Trophoblast cell (in vitro differentiated cells and primary cell): ENCODE measurements at regions not wholly inside any gene's neighbourhood (a gene's known extent, or its start where the extent isn't known, plus 50 kb on each side); places are given as distances from the start of the nearest gene placed in this dataset.

ENCODE experiments used
- DNase-seq, 2 donors: peaks; one replicate each; pipeline ENCODE4 v3.0.0-alpha.2; 2016
- H2AFZ ChIP-seq: 2 replicates; pipeline ENCODE4 v1.6.1; 2013; ENCODE audit warnings: low read length, moderate library complexity, mild to moderate bottlenecking; ENCODE audit not compliant: insufficient read depth, poor library complexity
- H2AK5ac ChIP-seq: 2 replicates; pipeline ENCODE4 v1.6.1; 2013; ENCODE audit warnings: mild to moderate bottlenecking, low read length
- H2BK120ac ChIP-seq: 2 replicates; pipeline ENCODE4 v1.6.1; 2013; ENCODE audit warnings: low read length, mild to moderate bottlenecking, moderate library complexity; ENCODE audit not compliant: insufficient read depth, poor library complexity
- H2BK12ac ChIP-seq: 2 replicates; pipeline ENCODE4 v1.6.1; 2013; ENCODE audit warnings: mild to moderate bottlenecking, low read length, moderate library complexity
- H2BK5ac ChIP-seq: 2 replicates; pipeline ENCODE4 v1.6.1; 2013; ENCODE audit warnings: low read length, low read depth, moderate library complexity, mild to moderate bottlenecking; ENCODE audit not compliant: poor library complexity
- H3K14ac ChIP-seq: 2 replicates; pipeline ENCODE4 v1.6.1; 2013; ENCODE audit warnings: mild to moderate bottlenecking, low read length
- H3K18ac ChIP-seq: 2 replicates; pipeline ENCODE4 v1.6.1; 2013; ENCODE audit warnings: mild to moderate bottlenecking, low read length
- H3K23ac ChIP-seq: 2 replicates; pipeline ENCODE4 v1.6.1; 2013; ENCODE audit warnings: low read length
- H3K27ac ChIP-seq: 2 replicates; pipeline ENCODE4 v1.5.1; 2013; ENCODE audit warnings: low read depth, mild to moderate bottlenecking, inconsistent platforms, low read length, moderate library complexity
- H3K27me3 ChIP-seq: 2 replicates; pipeline ENCODE4 v1.6.1; 2013; ENCODE audit warnings: inconsistent platforms, mild to moderate bottlenecking, low read length, moderate library complexity; ENCODE audit not compliant: insufficient read depth
- H3K36me3 ChIP-seq, 2 experiments: 1 replicate in 1 of 2; 2 replicates in 1 of 2; pipeline ENCODE4 v1.6.1; 2013; ENCODE audit warnings: low read length in 2 of 2, mild to moderate bottlenecking in 2 of 2, moderate library complexity in 1 of 2; ENCODE audit not compliant: insufficient read depth in 2 of 2, control insufficient read depth in 1 of 2
- H3K4ac ChIP-seq: 2 replicates; pipeline ENCODE4 v1.6.1; 2013; ENCODE audit warnings: low read depth, mild to moderate bottlenecking, low read length, moderate library complexity
- H3K4me1 ChIP-seq, 2 experiments: 1 replicate in 1 of 2; 2 replicates in 1 of 2; pipeline ENCODE4 v1.6.1; 2013; ENCODE audit warnings: low read length in 2 of 2, mild to moderate bottlenecking in 2 of 2, moderate library complexity in 1 of 2; ENCODE audit not compliant: insufficient read depth in 2 of 2, control insufficient read depth in 1 of 2
- H3K4me2 ChIP-seq: 2 replicates; pipeline ENCODE4 v1.6.1; 2013; ENCODE audit warnings: inconsistent platforms, mild to moderate bottlenecking, low read length, moderate library complexity
- H3K4me3 ChIP-seq: 2 replicates; pipeline ENCODE4 v1.5.1; 2013; ENCODE audit warnings: mild to moderate bottlenecking, low read depth, low read length, inconsistent platforms
- H3K79me1 ChIP-seq: one replicate; pipeline ENCODE4 v1.6.1; 2013; ENCODE audit warnings: low read length
- H3K79me2 ChIP-seq: 2 replicates; pipeline ENCODE4 v1.6.1; 2013; ENCODE audit warnings: low read length, mild to moderate bottlenecking; ENCODE audit not compliant: control insufficient read depth, insufficient read depth, poor library complexity
- H3K9ac ChIP-seq: 2 replicates; pipeline ENCODE4 v1.6.1; 2013; ENCODE audit warnings: mild to moderate bottlenecking, low read length
- H3K9me3 ChIP-seq: 2 replicates; pipeline ENCODE4 v1.6.1; 2013; ENCODE audit warnings: low read depth, mild to moderate bottlenecking, control low read depth, inconsistent platforms, low read length; ENCODE audit not compliant: insufficient read depth
- H4K12ac ChIP-seq: 2 replicates; pipeline ENCODE4 v1.6.1; 2013; ENCODE audit warnings: low read depth, mild to moderate bottlenecking, low read length, moderate library complexity
- H4K8ac ChIP-seq: 2 replicates; pipeline ENCODE4 v1.6.1; 2013; ENCODE audit warnings: low read depth, mild to moderate bottlenecking, low read length, moderate library complexity
- H4K91ac ChIP-seq: one replicate; pipeline ENCODE4 v1.6.1; 2013; ENCODE audit warnings: low read depth, mild to moderate bottlenecking, low read length, moderate library complexity
- WGBS: extraction: QIAGEN DNeasy Blood & Tissue Kit; methylation state at CpG from one replicate; pipeline ENCODE4 v1.1.7; 2013; ENCODE audit warnings: missing lambda C conversion rate; ENCODE audit not compliant: insufficient read length, insufficient coverage; ENCODE audit errors: extremely low coverage; 5-methylcytosine and 5-hydroxymethylcytosine counted together

- H4K91ac ChIP-seq, result no peak overlapping the region
- no peak overlapping the region for H3K18ac ChIP-seq
- no peaks in the 10 kb centered on the region for H3K79me2 ChIP-seq
- DNase-seq, result no peak
- no peak overlapping the region for H3K4ac ChIP-seq
- WGBS, result no CpG with 5 or more reads among the region's 4 CpGs
- no peak overlapping the region for H3K4me2 ChIP-seq
- H3K4me3 ChIP-seq, result no peak overlapping the region
- no peak overlapping the region for H3K27ac ChIP-seq
- no peak overlapping the region for H2AFZ ChIP-seq
- no peak overlapping the region for H2BK12ac ChIP-seq
- no peaks in the 10 kb centered on the region for H3K9me3 ChIP-seq
- H2BK120ac ChIP-seq, result no peak overlapping the region
- H3K9ac ChIP-seq, result no peak overlapping the region
- H4K12ac ChIP-seq, result no peak overlapping the region
- H2BK5ac ChIP-seq, result no peak overlapping the region
- H4K8ac ChIP-seq, result no peak overlapping the region
- H3K36me3 ChIP-seq, result no peaks in the 10 kb centered on the region
- H3K79me1 ChIP-seq, result no peaks in the 10 kb centered on the region
- no peaks in the 10 kb centered on the region for H3K4me1 ChIP-seq
- no peak overlapping the region for H3K23ac ChIP-seq
- no peak overlapping the region for H2AK5ac ChIP-seq
- no peak overlapping the region for H3K14ac ChIP-seq
- H3K27me3 ChIP-seq, result no peaks in the 10 kb centered on the region
Measured at GRCh38 chr3:35849496-35849895, 210.2 kb downstream of the ARPP21 start.

- no CpG with 5 or more reads among the region's 1 CpG for WGBS
Measured at GRCh38 chr3:35849963-35850362, 210.6 kb downstream of the ARPP21 start.

GRCh38 chr3:35857004-35857403 lies 217.7 kb downstream of the ARPP21 start:
- Histone ChIP-seq H3K9ac (no peak overlapping the region), H3K79me2 (no peaks in the 10 kb centered on the region), H3K14ac (no peak overlapping the region), H2AFZ (no peak overlapping the region), H4K12ac (no peak overlapping the region), H3K79me1 (no peaks in the 10 kb centered on the region), H3K9me3 (no peaks in the 10 kb centered on the region), H3K23ac (no peak overlapping the region), H3K27ac (no peak overlapping the region), H3K4me1 (no peaks in the 10 kb centered on the region), H2BK120ac (no peak overlapping the region), H2BK12ac (no peak overlapping the region), H3K36me3 (no peaks in the 10 kb centered on the region), H2AK5ac (no peak overlapping the region), H3K4me3 (no peak overlapping the region), H4K8ac (no peak overlapping the region), H3K4me2 (no peak overlapping the region), H3K27me3 (no peaks in the 10 kb centered on the region), H2BK5ac (no peak overlapping the region), H3K18ac (no peak overlapping the region), H3K4ac (no peak overlapping the region), H4K91ac (no peak overlapping the region)
- no peak for DNase-seq
- no CpG with 5 or more reads among the region's 3 CpGs for WGBS

More at GRCh38 chr3:35849963-35850362, 210.6 kb downstream of the ARPP21 start:
- no peak overlapping the region for H3K27ac ChIP-seq
- no peak overlapping the region for H2BK5ac ChIP-seq
- H3K4me2 ChIP-seq, result no peak overlapping the region
- H3K23ac ChIP-seq, result no peak overlapping the region
- H2AFZ ChIP-seq, result no peak overlapping the region
- H3K4ac ChIP-seq, result no peak overlapping the region
- H4K8ac ChIP-seq, result no peak overlapping the region
- no peak overlapping the region for H4K91ac ChIP-seq
- H3K79me1 ChIP-seq, result no peaks in the 10 kb centered on the region
- no peak overlapping the region for H3K4me3 ChIP-seq
- H2BK120ac ChIP-seq, result no peak overlapping the region
- H3K36me3 ChIP-seq, result no peaks in the 10 kb centered on the region
- no peak overlapping the region for H4K12ac ChIP-seq
- no peak overlapping the region for H2AK5ac ChIP-seq
- no peaks in the 10 kb centered on the region for H3K79me2 ChIP-seq
- no peaks in the 10 kb centered on the region for H3K9me3 ChIP-seq
- H3K27me3 ChIP-seq, result no peaks in the 10 kb centered on the region
- H3K18ac ChIP-seq, result no peak overlapping the region
- no peak for DNase-seq
- no peak overlapping the region for H3K14ac ChIP-seq
- no peaks in the 10 kb centered on the region for H3K4me1 ChIP-seq
- H3K9ac ChIP-seq, result no peak overlapping the region
- no peak overlapping the region for H2BK12ac ChIP-seq

GRCh38 chr3:35862057-35862456 lies 222.7 kb downstream of the ARPP21 start:
- Histone ChIP-seq H3K23ac (no peak overlapping the region), H4K12ac (no peak overlapping the region), H3K4ac (no peak overlapping the region), H3K4me2 (no peak overlapping the region), H3K14ac (no peak overlapping the region), H2BK120ac (no peak overlapping the region), H3K9ac (no peak overlapping the region), H3K36me3 (no peaks in the 10 kb centered on the region), H3K27ac (no peak overlapping the region), H3K79me1 (no peaks in the 10 kb centered on the region), H4K91ac (no peak overlapping the region), H3K4me1 (no peaks in the 10 kb centered on the region), H4K8ac (no peak overlapping the region), H2BK12ac (no peak overlapping the region), H3K18ac (no peak overlapping the region), H3K79me2 (no peaks in the 10 kb centered on the region), H2AFZ (no peak overlapping the region), H2BK5ac (no peak overlapping the region), H2AK5ac (no peak overlapping the region), H3K27me3 (no peaks in the 10 kb centered on the region), H3K9me3 (no peaks in the 10 kb centered on the region), H3K4me3 (no peak overlapping the region)
- DNase-seq, result no peak
- no CpG with 5 or more reads among the region's 4 CpGs for WGBS
